Neuronal stem cell (in vitro differentiated cells): ENCODE measurements at regions not wholly inside any gene's neighbourhood (a gene's known extent, or its start where the extent isn't known, plus 50 kb on each side); places are given as distances from the start of the nearest gene placed in this dataset.
A peak's percentile ranks its signal among the peaks of the same experiment; 100 is the strongest.

ENCODE experiments used
- DNase-seq: peaks from one replicate; pipeline ENCODE4 v3.0.0-alpha.2; 2013; ENCODE audit warnings: low spot score
- H2AFZ ChIP-seq: one replicate; pipeline ENCODE4 v1.6.1; 2013; ENCODE audit warnings: mild to moderate bottlenecking, low read length, inconsistent platforms
- H2AK5ac ChIP-seq: 2 replicates; pipeline ENCODE4 v1.6.1; 2013; ENCODE audit warnings: low read depth, mild to moderate bottlenecking, inconsistent platforms, low read length, moderate library complexity, mixed read lengths
- H2BK120ac ChIP-seq: 2 replicates; pipeline ENCODE4 v1.6.1; 2013; ENCODE audit warnings: low read depth, mild to moderate bottlenecking, inconsistent platforms, low read length, moderate library complexity, mixed read lengths
- H2BK12ac ChIP-seq: one replicate; pipeline ENCODE4 v1.6.1; 2013; ENCODE audit warnings: low read length, inconsistent platforms
- H2BK15ac ChIP-seq: 2 replicates; pipeline ENCODE4 v1.6.1; 2013; ENCODE audit warnings: mild to moderate bottlenecking, low read length, inconsistent platforms, mixed read lengths
- H2BK5ac ChIP-seq: one replicate; pipeline ENCODE4 v1.6.1; 2013; ENCODE audit warnings: inconsistent platforms, mild to moderate bottlenecking, low read length, moderate library complexity
- H3K14ac ChIP-seq: one replicate; pipeline ENCODE4 v1.6.1; 2013; ENCODE audit warnings: low read length, inconsistent platforms
- H3K18ac ChIP-seq: 2 replicates; pipeline ENCODE4 v1.6.1; 2013; ENCODE audit warnings: low read length, inconsistent platforms
- H3K23ac ChIP-seq: 2 replicates; pipeline ENCODE4 v1.6.1; 2013; ENCODE audit warnings: low read depth, mild to moderate bottlenecking, mixed read lengths, low read length, inconsistent platforms; ENCODE audit not compliant: poor library complexity
- H3K27ac ChIP-seq: replicated peaks from 3 replicates; pipeline ENCODE4 v1.5.1; 2013; ENCODE audit warnings: low read length, inconsistent platforms
- H3K27me3 ChIP-seq, 3 experiments: 2 replicates each; pipeline ENCODE4 v1.6.1; 2013; ENCODE audit warnings: low read length in 3 of 3, mild to moderate bottlenecking in 2 of 3, inconsistent platforms in 1 of 3, low read depth in 1 of 3, mixed read lengths in 1 of 3, moderate library complexity in 1 of 3; ENCODE audit not compliant: control insufficient read depth in 3 of 3, insufficient read depth in 3 of 3
- H3K36me3 ChIP-seq, 2 donors: replicated peaks in 1 of 2; 2 replicates each; pipeline ENCODE4 v1.6.1; 2013; ENCODE audit warnings: low read length in 2 of 2; ENCODE audit not compliant: control insufficient read depth in 2 of 2, insufficient read depth in 2 of 2
- H3K4ac ChIP-seq: 2 replicates; pipeline ENCODE4 v1.6.1; 2013; ENCODE audit warnings: inconsistent platforms, mild to moderate bottlenecking, low read length, moderate library complexity
- H3K4me1 ChIP-seq, 2 donors: 1 replicate in 1 of 2; 2 replicates in 1 of 2; pipeline ENCODE4 v1.6.1; 2013; ENCODE audit warnings: low read length in 2 of 2, low read depth in 1 of 2; ENCODE audit not compliant: control insufficient read depth in 2 of 2, insufficient read depth in 1 of 2
- H3K4me2 ChIP-seq: one replicate; pipeline ENCODE4 v1.6.1; 2013; ENCODE audit warnings: mild to moderate bottlenecking, low read length, inconsistent platforms; ENCODE audit not compliant: insufficient read depth, poor library complexity, severe bottlenecking
- H3K4me3 ChIP-seq, 2 donors: 2 replicates each; pipeline ENCODE4 v1.5.1; 2013; ENCODE audit warnings: low read length in 2 of 2, mild to moderate bottlenecking in 2 of 2, inconsistent platforms in 1 of 2, moderate library complexity in 1 of 2
- H3K79me1 ChIP-seq: one replicate; pipeline ENCODE4 v1.6.1; 2013; ENCODE audit warnings: low read depth, mild to moderate bottlenecking, inconsistent platforms, low read length, moderate library complexity
- H3K9ac ChIP-seq: one replicate; pipeline ENCODE4 v1.6.1; 2013; ENCODE audit warnings: mild to moderate bottlenecking, low read depth, low read length, inconsistent platforms; ENCODE audit not compliant: poor library complexity
- H3K9me3 ChIP-seq, 2 donors: replicated peaks in 1 of 2; 2 replicates each; pipeline versions ENCODE3 to v1.6.1; 2013; ENCODE audit warnings: low read length in 2 of 2, mild to moderate bottlenecking in 2 of 2, inconsistent platforms in 1 of 2, low read depth in 1 of 2, mixed read lengths in 1 of 2, moderate library complexity in 1 of 2; ENCODE audit not compliant: control insufficient read depth in 2 of 2, insufficient read depth in 1 of 2
- H4K8ac ChIP-seq: one replicate; pipeline ENCODE4 v1.6.1; 2013; ENCODE audit warnings: low read depth, mild to moderate bottlenecking, inconsistent platforms, low read length, moderate library complexity
- H4K91ac ChIP-seq: one replicate; pipeline ENCODE4 v1.6.1; 2013; ENCODE audit warnings: low read length, low read depth, mild to moderate bottlenecking, inconsistent platforms; ENCODE audit not compliant: poor library complexity
- WGBS, 2 donors: extraction: QIAGEN DNeasy Blood & Tissue Kit; methylation state at CpG; one replicate each; pipeline ENCODE4 v1.1.7; 2013; ENCODE audit warnings: missing lambda C conversion rate in 2 of 2, mixed read lengths in 1 of 2; ENCODE audit not compliant: insufficient read length in 2 of 2, insufficient replicate concordance in 1 of 2; ENCODE audit errors: extremely low coverage in 2 of 2; 5-methylcytosine and 5-hydroxymethylcytosine counted together

GRCh38 chr1:164272156-164272555, 286.8 kb upstream of the PBX1 start:
- Histone ChIP-seq H3K79me1 (no peaks in the 10 kb centered on the region), H3K4me2 (no peak overlapping the region), H2BK120ac (no peak overlapping the region)

GRCh38 chr1:164296172-164296571, 262.8 kb upstream of the PBX1 start:
- Histone ChIP-seq H2BK15ac (no peak overlapping the region), H3K4ac (no peak overlapping the region), H3K4me3 (no peak overlapping the region), H2BK5ac (no peak overlapping the region), H3K9ac (no peak overlapping the region), H3K79me1 (no peaks in the 10 kb centered on the region), H3K27me3 (peaks cover 0 to 4% (median 0%) of the 10 kb centered on the region in 3 experiments), H4K8ac (no peak overlapping the region), H3K4me1 (no peaks in the 10 kb centered on the region), H3K23ac (no peak overlapping the region), H2BK12ac (no peak overlapping the region), H2BK120ac (no peak overlapping the region), H3K4me2 (no peak overlapping the region), H3K36me3 (no peaks in the 10 kb centered on the region), H3K27ac (no peak overlapping the region), H3K9me3 (no peaks in the 10 kb centered on the region), H3K18ac (no peak overlapping the region), H2AFZ (no peak overlapping the region), H2AK5ac (no peak overlapping the region), H3K14ac (no peak overlapping the region), H4K91ac (no peak overlapping the region)
- no CpG with 5 or more reads among the region's 7 CpGs for WGBS, 2 donors
- DNase-seq, result peak; percentile 5

More at GRCh38 chr1:164272156-164272555, 286.8 kb upstream of the PBX1 start:
- no peak overlapping the region for H2BK15ac ChIP-seq
- no peaks in the 10 kb centered on the region for H3K27me3 ChIP-seq
- no peak overlapping the region for H3K4ac ChIP-seq
- H3K4me1 ChIP-seq, result no peaks in the 10 kb centered on the region
- H3K27ac ChIP-seq, result no peak overlapping the region
- DNase-seq, result no peak
- no peak overlapping the region for H3K14ac ChIP-seq
- no peak overlapping the region for H2BK12ac ChIP-seq
- H2AFZ ChIP-seq, result no peak overlapping the region
- no peak overlapping the region for H4K91ac ChIP-seq
- H3K23ac ChIP-seq, result no peak overlapping the region
- H3K36me3 ChIP-seq, result no peaks in the 10 kb centered on the region
- peaks cover 0 to 2% of the 10 kb centered on the region in 2 donors for H3K9me3 ChIP-seq
- no peak overlapping the region for H3K9ac ChIP-seq
- H3K4me3 ChIP-seq, result no peak overlapping the region
- no peak overlapping the region for H2AK5ac ChIP-seq
- H3K18ac ChIP-seq, result no peak overlapping the region
- no peak overlapping the region for H4K8ac ChIP-seq
- H2BK5ac ChIP-seq, result no peak overlapping the region

GRCh38 chr1:164308101-164308500, 250.9 kb upstream of the PBX1 start:
- Histone ChIP-seq H3K4me3 (no peak overlapping the region), H2BK12ac (no peak overlapping the region)
- no peak for DNase-seq

GRCh38 chr1:164310166-164310565, 248.8 kb upstream of the PBX1 start:
- H3K79me1 ChIP-seq, result no peaks in the 10 kb centered on the region
- H2AFZ ChIP-seq, result no peak overlapping the region
- no peak overlapping the region for H2BK120ac ChIP-seq
- no peak overlapping the region for H2BK12ac ChIP-seq
- no peak overlapping the region for H3K9ac ChIP-seq
- H3K36me3 ChIP-seq, result no peaks in the 10 kb centered on the region
- no peak overlapping the region for H3K27ac ChIP-seq
- H3K14ac ChIP-seq, result no peak overlapping the region
- no peak overlapping the region for H3K18ac ChIP-seq
- WGBS, 2 donors, result no CpG with 5 or more reads among the region's 3 CpGs
- no peak overlapping the region for H4K91ac ChIP-seq
- DNase-seq, result no peak
- H3K4me1 ChIP-seq, result no peaks in the 10 kb centered on the region
- no peak overlapping the region for H4K8ac ChIP-seq
- no peaks in the 10 kb centered on the region for H3K9me3 ChIP-seq
- no peak overlapping the region for H2BK5ac ChIP-seq
- no peak overlapping the region for H3K23ac ChIP-seq
- no peaks in the 10 kb centered on the region for H3K27me3 ChIP-seq
- no peak overlapping the region for H2AK5ac ChIP-seq
- H2BK15ac ChIP-seq, result no peak overlapping the region
- no peak overlapping the region for H3K4me3 ChIP-seq
- H3K4ac ChIP-seq, result no peak overlapping the region
- no peak overlapping the region for H3K4me2 ChIP-seq

More at GRCh38 chr1:164308101-164308500, 250.9 kb upstream of the PBX1 start:
- Histone ChIP-seq H3K9ac (no peak overlapping the region), H2BK5ac (no peak overlapping the region), H3K18ac (no peak overlapping the region), H3K23ac (no peak overlapping the region), H3K36me3 (no peaks in the 10 kb centered on the region), H2BK120ac (no peak overlapping the region), H3K27me3 (no peaks in the 10 kb centered on the region), H2AK5ac (no peak overlapping the region), H3K9me3 (no peaks in the 10 kb centered on the region), H4K8ac (no peak overlapping the region), H3K14ac (no peak overlapping the region), H4K91ac (no peak overlapping the region), H3K4me1 (no peaks in the 10 kb centered on the region), H2AFZ (no peak overlapping the region), H3K4me2 (no peak overlapping the region), H2BK15ac (no peak overlapping the region), H3K27ac (no peak overlapping the region), H3K4ac (no peak overlapping the region), H3K79me1 (no peaks in the 10 kb centered on the region)
